Glutamatergic neuron (in vitro differentiated cells): ENCODE measurements at regions not wholly inside any gene's neighbourhood (a gene's known extent, or its start where the extent isn't known, plus 50 kb on each side); places are given as distances from the start of the nearest gene placed in this dataset.

Source experiments
- DNase-seq: peaks from one replicate; pipeline ENCODE4 v3.0.0; 2022
- H3K27ac Mint-ChIP-seq: one replicate; pipeline ENCODE4 v1.8.0; 2020; ENCODE audit warnings: mild to moderate bottlenecking, mixed read lengths, inconsistent platforms; ENCODE audit not compliant: unreplicated experiment
- H3K27me3 Mint-ChIP-seq: one replicate; pipeline ENCODE4 v1.8.0; 2020; ENCODE audit warnings: mild to moderate bottlenecking, moderate library complexity, mixed read lengths, inconsistent platforms; ENCODE audit not compliant: unreplicated experiment
- H3K36me3 Mint-ChIP-seq: one replicate; pipeline ENCODE4 v1.8.0; 2020; ENCODE audit warnings: mild to moderate bottlenecking, mixed read lengths, inconsistent platforms; ENCODE audit not compliant: unreplicated experiment
- H3K4me1 Mint-ChIP-seq: one replicate; pipeline ENCODE4 v1.8.0; 2020; ENCODE audit warnings: mild to moderate bottlenecking, low read depth, mixed read lengths, inconsistent platforms; ENCODE audit not compliant: unreplicated experiment
- H3K4me3 Mint-ChIP-seq: one replicate; pipeline ENCODE4 v1.8.0; 2020; ENCODE audit warnings: mild to moderate bottlenecking, mixed read lengths, inconsistent platforms; ENCODE audit not compliant: unreplicated experiment
- H3K9me3 Mint-ChIP-seq: one replicate; pipeline ENCODE4 v1.8.0; 2020; ENCODE audit warnings: mild to moderate bottlenecking, moderate library complexity, mixed read lengths, inconsistent platforms; ENCODE audit not compliant: unreplicated experiment
- CTCF ChIP-seq: fragments of 200-600 bp; sonication (generic); IDR thresholded peaks from one replicate; pipeline ENCODE4 v1.5.0; 2021; ENCODE audit not compliant: partially characterized antibody, unreplicated experiment

DNA sequence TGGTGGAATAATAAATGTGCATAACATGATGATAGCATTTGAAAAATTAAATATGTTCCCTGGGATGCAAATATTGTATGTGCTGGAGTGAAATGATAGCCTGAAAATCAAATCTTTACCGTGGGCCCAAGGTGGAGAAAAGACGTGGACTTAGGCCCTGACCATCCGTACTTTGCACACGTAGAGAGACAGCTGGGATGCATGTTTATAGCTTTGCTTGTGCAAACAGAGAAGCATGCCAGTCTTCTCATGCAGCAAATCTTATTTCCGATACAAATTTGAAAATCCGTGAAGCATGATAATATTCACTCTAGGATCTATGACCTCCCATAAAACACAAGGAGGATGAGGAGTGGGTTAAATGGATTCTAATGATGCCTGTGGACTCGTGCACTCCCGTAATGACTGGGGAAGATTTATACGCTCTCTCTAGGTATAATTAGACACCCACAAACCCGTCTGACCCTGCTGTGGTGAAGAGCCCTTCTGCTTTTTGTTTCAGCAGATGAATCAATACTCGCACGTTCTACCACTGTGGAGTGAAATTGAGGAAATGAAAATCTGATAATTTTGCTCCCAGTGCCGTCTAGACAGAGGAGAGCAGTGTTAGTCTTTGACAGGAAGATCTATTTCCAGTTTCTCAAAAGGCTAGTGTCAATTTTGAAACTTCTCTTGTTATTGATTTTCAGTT is 810.3 kb upstream of the SALL3 start:
- Mint-ChIP-seq H3K4me3 (no peak overlapping the region), H3K9me3 (no peaks in the 10 kb centered on the region), H3K27me3 (peaks cover 3% of the 10 kb centered on the region), H3K27ac (no peak overlapping the region), H3K4me1 (peaks cover 15% of the 10 kb centered on the region), H3K36me3 (no peaks in the 10 kb centered on the region)
- no peak for DNase-seq
- TF ChIP-seq CTCF = no peak

- TF ChIP-seq CTCF = no peak
- H3K4me1 Mint-ChIP-seq = peaks cover 6% of the 10 kb centered on the region
- H3K27ac Mint-ChIP-seq = no peak overlapping the region
- no peaks in the 10 kb centered on the region for H3K27me3 Mint-ChIP-seq
- DNase-seq = no peak
- H3K4me3 Mint-ChIP-seq = no peak overlapping the region
- H3K9me3 Mint-ChIP-seq = peaks cover 2% of the 10 kb centered on the region
- H3K36me3 Mint-ChIP-seq = no peaks in the 10 kb centered on the region
These were observed 807.7 kb upstream of the SALL3 start for GRCh38 chr18:78171954-78172353.

DNA sequence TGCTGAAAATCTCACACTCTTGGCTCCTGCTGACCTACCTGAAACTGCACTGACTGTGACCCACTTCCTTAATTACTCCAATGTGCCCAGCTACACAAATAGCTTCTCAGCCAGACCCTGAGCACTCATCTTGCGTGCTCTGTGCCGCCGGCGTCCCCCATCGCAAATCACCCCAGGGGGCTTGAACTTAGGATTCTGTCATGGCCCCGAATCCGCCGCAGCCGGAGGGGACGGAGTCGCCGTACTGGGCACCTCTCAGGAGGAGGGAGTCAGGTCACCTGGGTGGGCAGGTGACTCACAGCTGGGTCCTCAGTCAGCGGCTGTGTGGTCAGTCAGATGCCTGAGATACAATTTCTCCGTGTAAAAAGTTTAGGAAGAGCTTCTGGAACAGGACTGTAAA is 804.9 kb upstream of the SALL3 start:
- Mint-ChIP-seq H3K4me3 (no peak overlapping the region), H3K9me3 (peaks cover 2% of the 10 kb centered on the region)
- no peak for TF ChIP-seq CTCF

DNA sequence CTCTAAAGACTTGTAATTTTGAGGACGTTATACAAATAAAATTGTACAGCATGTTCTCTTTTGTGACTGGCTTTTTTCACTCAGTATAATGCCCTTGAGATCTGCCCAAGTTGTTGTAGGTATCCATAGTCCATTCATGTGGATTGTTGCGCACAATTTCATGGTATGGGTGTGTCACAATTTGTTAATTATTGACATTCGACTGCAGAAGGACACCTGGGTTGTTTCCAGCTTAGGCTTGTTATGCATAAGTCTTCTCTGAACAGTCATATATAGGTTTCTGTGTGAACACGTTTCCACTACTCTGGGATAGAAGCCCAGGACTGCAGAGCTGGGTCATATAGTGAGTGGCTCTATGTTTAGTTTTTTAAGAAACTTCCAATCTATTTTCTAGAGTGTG is 800.8 kb upstream of the SALL3 start:
- peaks cover 9% of the 10 kb centered on the region for H3K36me3 Mint-ChIP-seq
- no peak for DNase-seq
- TF ChIP-seq CTCF = no peak
- no peak overlapping the region for H3K4me3 Mint-ChIP-seq
- no peaks in the 10 kb centered on the region for H3K27me3 Mint-ChIP-seq
- H3K4me1 Mint-ChIP-seq = no peaks in the 10 kb centered on the region
- peaks cover 4% of the 10 kb centered on the region for H3K9me3 Mint-ChIP-seq
- H3K27ac Mint-ChIP-seq = no peak overlapping the region

More for the DNA sequence above, 804.9 kb upstream of the SALL3 start:
- Mint-ChIP-seq H3K36me3 (no peaks in the 10 kb centered on the region), H3K27ac (no peak overlapping the region), H3K4me1 (no peaks in the 10 kb centered on the region), H3K27me3 (no peaks in the 10 kb centered on the region)
- no peak for DNase-seq

DNA sequence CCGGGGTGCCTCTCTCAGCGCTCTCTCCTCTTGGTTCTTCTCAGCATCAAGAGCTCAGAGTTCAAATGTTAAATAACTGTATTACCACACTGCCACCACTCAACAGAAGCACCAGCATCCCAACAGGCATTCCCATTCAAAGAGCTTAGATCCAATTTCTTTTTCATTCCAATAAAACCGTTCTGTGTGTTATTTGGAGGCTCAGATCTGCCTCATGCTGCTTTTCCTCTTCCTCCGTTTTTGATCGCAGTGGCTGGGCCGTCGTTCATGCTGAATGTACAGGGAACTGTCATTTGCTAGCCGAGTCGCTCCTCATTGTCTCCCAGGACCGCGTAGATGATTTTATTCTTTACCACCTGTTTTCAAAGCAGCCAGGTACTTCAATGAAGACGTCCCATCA is 798.9 kb upstream of the SALL3 start:
- no peak for DNase-seq
- Mint-ChIP-seq H3K4me3 (no peak overlapping the region), H3K27me3 (no peaks in the 10 kb centered on the region), H3K4me1 (no peaks in the 10 kb centered on the region), H3K36me3 (peaks cover 11% of the 10 kb centered on the region), H3K9me3 (peaks cover 6% of the 10 kb centered on the region), H3K27ac (no peak overlapping the region)
- TF ChIP-seq CTCF = no peak
